ENCODE measurements at regions not wholly inside any gene's neighbourhood (a gene's known extent, or its start where the extent isn't known, plus 50 kb on each side); places are given as distances from the start of the nearest gene placed in this dataset.
A peak's percentile ranks its signal among the peaks of the same experiment; 100 is the strongest.

DNA sequence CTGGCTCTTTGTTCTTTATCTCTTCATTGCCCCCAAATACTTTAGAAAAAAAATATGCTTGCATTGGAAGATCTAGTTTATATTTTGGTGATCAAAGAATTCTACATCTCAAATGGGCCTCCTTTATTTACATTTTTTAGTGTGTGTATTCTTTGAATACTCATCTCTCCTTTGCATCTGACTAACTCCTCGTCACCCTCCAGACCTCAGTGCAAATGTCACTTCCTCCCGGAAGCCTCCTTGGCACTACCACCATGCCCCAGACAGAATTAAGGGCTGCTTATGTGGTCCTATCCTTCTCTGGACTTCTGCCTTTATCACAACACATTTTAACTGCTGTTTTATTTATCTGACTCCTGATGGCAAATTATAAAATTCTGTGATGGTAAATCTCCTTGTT lies 52.0 kb upstream of the PPP1R3C start:
- H3K36me3 Mint-ChIP-seq = no peaks in the 10 kb centered on the region
- DNase-seq (ENCODE audit: low spot score) (no peak), ATAC-seq (no peak)
- H3K27me3 Mint-ChIP-seq (ENCODE audit: low read depth) = no peaks in the 10 kb centered on the region
- H3K27ac Mint-ChIP-seq = no peak overlapping the region
- no peaks in the 10 kb centered on the region for H3K9me3 Mint-ChIP-seq
- no peak overlapping the region for H3K4me3 Mint-ChIP-seq
- CTCF ChIA-PET = interaction anchor here (0.9 kb wide), 1 partner anchor 41 kb away, joined by 3 read pairs; no protein-coding TSS in a partner anchor
- H3K4me1 Mint-ChIP-seq = peaks cover 19% of the 10 kb centered on the region
- POLR2A ChIA-PET = no interaction called here
- TF ChIP-seq JUN (CRISPR knock-in tag; IDR thresholded peaks at IDR 0.05) (no peak), HMGA2 (CRISPR knock-in tag; IDR thresholded peaks at IDR 0.05) (no peak), OVOL2 (CRISPR knock-in tag; IDR thresholded peaks at IDR 0.05; ENCODE audit: borderline replicate concordance) (no peak), ZNF263 (CRISPR knock-in tag; IDR thresholded peaks at IDR 0.05; ENCODE audit: low read depth) (no peak)
- TF ChIP-seq, protein P1, sequence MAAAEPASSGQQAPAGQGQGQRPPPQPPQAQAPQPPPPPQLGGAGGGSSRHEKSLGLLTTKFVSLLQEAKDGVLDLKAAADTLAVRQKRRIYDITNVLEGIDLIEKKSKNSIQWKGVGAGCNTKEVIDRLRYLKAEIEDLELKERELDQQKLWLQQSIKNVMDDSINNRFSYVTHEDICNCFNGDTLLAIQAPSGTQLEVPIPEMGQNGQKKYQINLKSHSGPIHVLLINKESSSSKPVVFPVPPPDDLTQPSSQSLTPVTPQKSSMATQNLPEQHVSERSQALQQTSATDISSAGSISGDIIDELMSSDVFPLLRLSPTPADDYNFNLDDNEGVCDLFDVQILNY (CRISPR knock-in tag; IDR thresholded peaks at IDR 0.05) = no peak

DNA sequence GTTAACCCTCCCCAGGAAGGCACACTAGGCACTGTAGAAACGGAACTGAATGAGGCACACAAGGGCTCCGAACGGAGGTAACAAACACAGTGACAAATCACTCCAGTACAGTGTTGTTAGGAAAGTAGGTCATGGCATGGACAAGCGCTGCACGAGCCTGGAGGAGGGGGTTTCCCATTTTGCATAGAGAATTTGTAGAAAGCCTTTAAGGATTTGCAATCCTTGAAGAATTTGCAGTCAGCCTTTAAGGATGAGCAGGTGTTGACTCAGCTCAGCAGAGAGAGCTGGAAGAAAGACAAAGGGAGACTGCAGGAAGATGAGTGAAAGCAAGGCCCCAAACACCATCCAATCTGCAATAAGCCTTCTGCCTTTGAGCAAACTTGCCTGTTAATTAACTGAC lies 51.1 kb upstream of the PPP1R3C start:
- TF ChIP-seq JAZF1 (CRISPR knock-in tag; IDR thresholded peaks at IDR 0.05) (no peak), MXD4 (CRISPR knock-in tag; IDR thresholded peaks at IDR 0.05; ENCODE audit: borderline replicate concordance) (no peak), MYBL2 (CRISPR knock-in tag; IDR thresholded peaks at IDR 0.05) (no peak), FOXK1 (CRISPR knock-in tag; IDR thresholded peaks at IDR 0.05) (no peak), FOXJ3 (CRISPR knock-in tag; IDR thresholded peaks at IDR 0.05; ENCODE audit: borderline replicate concordance) (no peak), ZNF219 (CRISPR knock-in tag; IDR thresholded peaks at IDR 0.05; ENCODE audit: borderline replicate concordance) (no peak), ATF1 (CRISPR knock-in tag; IDR thresholded peaks at IDR 0.05) (no peak), ZNF416 (CRISPR knock-in tag; IDR thresholded peaks at IDR 0.05) (no peak), HMGA2 (CRISPR knock-in tag; IDR thresholded peaks at IDR 0.05) (no peak), TEAD4 (CRISPR knock-in tag; IDR thresholded peaks at IDR 0.05) (no peak)
- TF ChIP-seq, protein P2, sequence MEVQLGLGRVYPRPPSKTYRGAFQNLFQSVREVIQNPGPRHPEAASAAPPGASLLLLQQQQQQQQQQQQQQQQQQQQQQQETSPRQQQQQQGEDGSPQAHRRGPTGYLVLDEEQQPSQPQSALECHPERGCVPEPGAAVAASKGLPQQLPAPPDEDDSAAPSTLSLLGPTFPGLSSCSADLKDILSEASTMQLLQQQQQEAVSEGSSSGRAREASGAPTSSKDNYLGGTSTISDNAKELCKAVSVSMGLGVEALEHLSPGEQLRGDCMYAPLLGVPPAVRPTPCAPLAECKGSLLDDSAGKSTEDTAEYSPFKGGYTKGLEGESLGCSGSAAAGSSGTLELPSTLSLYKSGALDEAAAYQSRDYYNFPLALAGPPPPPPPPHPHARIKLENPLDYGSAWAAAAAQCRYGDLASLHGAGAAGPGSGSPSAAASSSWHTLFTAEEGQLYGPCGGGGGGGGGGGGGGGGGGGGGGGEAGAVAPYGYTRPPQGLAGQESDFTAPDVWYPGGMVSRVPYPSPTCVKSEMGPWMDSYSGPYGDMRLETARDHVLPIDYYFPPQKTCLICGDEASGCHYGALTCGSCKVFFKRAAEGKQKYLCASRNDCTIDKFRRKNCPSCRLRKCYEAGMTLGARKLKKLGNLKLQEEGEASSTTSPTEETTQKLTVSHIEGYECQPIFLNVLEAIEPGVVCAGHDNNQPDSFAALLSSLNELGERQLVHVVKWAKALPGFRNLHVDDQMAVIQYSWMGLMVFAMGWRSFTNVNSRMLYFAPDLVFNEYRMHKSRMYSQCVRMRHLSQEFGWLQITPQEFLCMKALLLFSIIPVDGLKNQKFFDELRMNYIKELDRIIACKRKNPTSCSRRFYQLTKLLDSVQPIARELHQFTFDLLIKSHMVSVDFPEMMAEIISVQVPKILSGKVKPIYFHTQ (CRISPR knock-in tag; IDR thresholded peaks at IDR 0.05) = no peak
- TF ChIP-seq, protein P3, sequence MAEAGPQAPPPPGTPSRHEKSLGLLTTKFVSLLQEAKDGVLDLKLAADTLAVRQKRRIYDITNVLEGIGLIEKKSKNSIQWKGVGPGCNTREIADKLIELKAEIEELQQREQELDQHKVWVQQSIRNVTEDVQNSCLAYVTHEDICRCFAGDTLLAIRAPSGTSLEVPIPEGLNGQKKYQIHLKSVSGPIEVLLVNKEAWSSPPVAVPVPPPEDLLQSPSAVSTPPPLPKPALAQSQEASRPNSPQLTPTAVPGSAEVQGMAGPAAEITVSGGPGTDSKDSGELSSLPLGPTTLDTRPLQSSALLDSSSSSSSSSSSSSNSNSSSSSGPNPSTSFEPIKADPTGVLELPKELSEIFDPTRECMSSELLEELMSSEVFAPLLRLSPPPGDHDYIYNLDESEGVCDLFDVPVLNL (CRISPR knock-in tag; IDR thresholded peaks at IDR 0.05; ENCODE audit: borderline replicate concordance, low read depth) = no peak
- TF ChIP-seq, protein P4, sequence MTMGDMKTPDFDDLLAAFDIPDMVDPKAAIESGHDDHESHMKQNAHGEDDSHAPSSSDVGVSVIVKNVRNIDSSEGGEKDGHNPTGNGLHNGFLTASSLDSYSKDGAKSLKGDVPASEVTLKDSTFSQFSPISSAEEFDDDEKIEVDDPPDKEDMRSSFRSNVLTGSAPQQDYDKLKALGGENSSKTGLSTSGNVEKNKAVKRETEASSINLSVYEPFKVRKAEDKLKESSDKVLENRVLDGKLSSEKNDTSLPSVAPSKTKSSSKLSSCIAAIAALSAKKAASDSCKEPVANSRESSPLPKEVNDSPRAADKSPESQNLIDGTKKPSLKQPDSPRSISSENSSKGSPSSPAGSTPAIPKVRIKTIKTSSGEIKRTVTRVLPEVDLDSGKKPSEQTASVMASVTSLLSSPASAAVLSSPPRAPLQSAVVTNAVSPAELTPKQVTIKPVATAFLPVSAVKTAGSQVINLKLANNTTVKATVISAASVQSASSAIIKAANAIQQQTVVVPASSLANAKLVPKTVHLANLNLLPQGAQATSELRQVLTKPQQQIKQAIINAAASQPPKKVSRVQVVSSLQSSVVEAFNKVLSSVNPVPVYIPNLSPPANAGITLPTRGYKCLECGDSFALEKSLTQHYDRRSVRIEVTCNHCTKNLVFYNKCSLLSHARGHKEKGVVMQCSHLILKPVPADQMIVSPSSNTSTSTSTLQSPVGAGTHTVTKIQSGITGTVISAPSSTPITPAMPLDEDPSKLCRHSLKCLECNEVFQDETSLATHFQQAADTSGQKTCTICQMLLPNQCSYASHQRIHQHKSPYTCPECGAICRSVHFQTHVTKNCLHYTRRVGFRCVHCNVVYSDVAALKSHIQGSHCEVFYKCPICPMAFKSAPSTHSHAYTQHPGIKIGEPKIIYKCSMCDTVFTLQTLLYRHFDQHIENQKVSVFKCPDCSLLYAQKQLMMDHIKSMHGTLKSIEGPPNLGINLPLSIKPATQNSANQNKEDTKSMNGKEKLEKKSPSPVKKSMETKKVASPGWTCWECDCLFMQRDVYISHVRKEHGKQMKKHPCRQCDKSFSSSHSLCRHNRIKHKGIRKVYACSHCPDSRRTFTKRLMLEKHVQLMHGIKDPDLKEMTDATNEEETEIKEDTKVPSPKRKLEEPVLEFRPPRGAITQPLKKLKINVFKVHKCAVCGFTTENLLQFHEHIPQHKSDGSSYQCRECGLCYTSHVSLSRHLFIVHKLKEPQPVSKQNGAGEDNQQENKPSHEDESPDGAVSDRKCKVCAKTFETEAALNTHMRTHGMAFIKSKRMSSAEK (CRISPR knock-in tag; IDR thresholded peaks at IDR 0.05; ENCODE audit: borderline replicate concordance) = no peak
- TF ChIP-seq, protein P5, sequence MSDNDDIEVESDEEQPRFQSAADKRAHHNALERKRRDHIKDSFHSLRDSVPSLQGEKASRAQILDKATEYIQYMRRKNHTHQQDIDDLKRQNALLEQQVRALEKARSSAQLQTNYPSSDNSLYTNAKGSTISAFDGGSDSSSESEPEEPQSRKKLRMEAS (CRISPR knock-in tag; IDR thresholded peaks at IDR 0.05) = no peak
- TF ChIP-seq, protein P6, sequence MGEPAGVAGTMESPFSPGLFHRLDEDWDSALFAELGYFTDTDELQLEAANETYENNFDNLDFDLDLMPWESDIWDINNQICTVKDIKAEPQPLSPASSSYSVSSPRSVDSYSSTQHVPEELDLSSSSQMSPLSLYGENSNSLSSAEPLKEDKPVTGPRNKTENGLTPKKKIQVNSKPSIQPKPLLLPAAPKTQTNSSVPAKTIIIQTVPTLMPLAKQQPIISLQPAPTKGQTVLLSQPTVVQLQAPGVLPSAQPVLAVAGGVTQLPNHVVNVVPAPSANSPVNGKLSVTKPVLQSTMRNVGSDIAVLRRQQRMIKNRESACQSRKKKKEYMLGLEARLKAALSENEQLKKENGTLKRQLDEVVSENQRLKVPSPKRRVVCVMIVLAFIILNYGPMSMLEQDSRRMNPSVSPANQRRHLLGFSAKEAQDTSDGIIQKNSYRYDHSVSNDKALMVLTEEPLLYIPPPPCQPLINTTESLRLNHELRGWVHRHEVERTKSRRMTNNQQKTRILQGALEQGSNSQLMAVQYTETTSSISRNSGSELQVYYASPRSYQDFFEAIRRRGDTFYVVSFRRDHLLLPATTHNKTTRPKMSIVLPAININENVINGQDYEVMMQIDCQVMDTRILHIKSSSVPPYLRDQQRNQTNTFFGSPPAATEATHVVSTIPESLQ (CRISPR knock-in tag; IDR thresholded peaks at IDR 0.05) = no peak
- H3K36me3 Mint-ChIP-seq = no peaks in the 10 kb centered on the region
- ChIA-PET CTCF (interaction anchor here (0.5 to 0.9 kb wide), 3 partner anchors 40 to 708 kb away, joined by 3 to 4 read pairs (median 3); no protein-coding TSS in a partner anchor), POLR2A (no interaction called here)
- H3K4me3 Mint-ChIP-seq = no peak overlapping the region
- peaks cover 19% of the 10 kb centered on the region for H3K4me1 Mint-ChIP-seq
- DNase-seq (ENCODE audit: low spot score) = no peak
- no peak overlapping the region for H3K27ac Mint-ChIP-seq
- H3K27me3 Mint-ChIP-seq (ENCODE audit: low read depth) = no peaks in the 10 kb centered on the region
- ATAC-seq = peak; percentile 56
- no peaks in the 10 kb centered on the region for H3K9me3 Mint-ChIP-seq
